OCI-LY7 (cell line): ENCODE measurements at regions not wholly inside any gene's neighbourhood (a gene's known extent, or its start where the extent isn't known, plus 50 kb on each side); places are given as distances from the start of the nearest gene placed in this dataset.

Source experiments
- BruUV-seq: library from RNA; stranded (reverse); fragments of 400-500 nt; replicated peaks from 2 replicates; lab custom pipeline; 2021; lab: Mats Ljungman, UMichigan
- CTCF ChIA-PET: fragments of 300-600 bp; sonication (Branson Sonifier 250); formaldehyde crosslinking; loops from one replicate; lab custom pipeline; 2022; ENCODE audit warnings: antibody characterized with exemption; ENCODE audit not compliant: unreplicated experiment; lab: Charles Lee
- POLR2A ChIA-PET: fragments of 300-600 bp; sonication (Branson Sonifier 250); formaldehyde crosslinking; loops from one replicate; lab custom pipeline; 2022; ENCODE audit warnings: antibody characterized with exemption; lab: Charles Lee
- DNase-seq: peaks from one replicate; pipeline ENCODE4 v3.0.0-alpha.2; 2015; ENCODE audit warnings: low spot score
- H2AFZ ChIP-seq: fragments of 200-600 bp; sonication (generic), shearing (Covaris generic); 2 replicates; pipeline ENCODE4 v1.6.1; 2014; ENCODE audit warnings: mild to moderate bottlenecking, antibody characterized with exemption, low read length, moderate library complexity
- H3K27ac ChIP-seq: fragments of 200-600 bp; sonication (generic); 2 replicates; pipeline ENCODE4 v1.5.1; 2014; ENCODE audit warnings: mixed run types, low read depth, mild to moderate bottlenecking, moderate library complexity, low read length, inconsistent platforms; ENCODE audit not compliant: poor library complexity, severe bottlenecking
- H3K36me3 ChIP-seq: fragments of 200-600 bp; sonication (generic); 2 replicates; pipeline ENCODE4 v1.6.1; 2014; ENCODE audit warnings: mild to moderate bottlenecking, antibody characterized with exemption, low read length, moderate library complexity, mixed read lengths; ENCODE audit not compliant: insufficient read depth
- H3K4me1 ChIP-seq: fragments of 200-600 bp; sonication (generic); 2 replicates; pipeline ENCODE4 v1.5.1; 2014; ENCODE audit warnings: mild to moderate bottlenecking, low read length; ENCODE audit not compliant: insufficient read depth, poor library complexity, severe bottlenecking
- H3K4me2 ChIP-seq: fragments of 200-600 bp; sonication (generic); 2 replicates; pipeline ENCODE4 v1.6.1; 2014; ENCODE audit warnings: mild to moderate bottlenecking, low read length
- H3K4me3 ChIP-seq: fragments of 200-600 bp; sonication (generic); 2 replicates; pipeline ENCODE4 v1.5.1; 2014; ENCODE audit warnings: mild to moderate bottlenecking, low read depth, low read length; ENCODE audit not compliant: poor library complexity, severe bottlenecking
- H3K79me2 ChIP-seq: fragments of 200-600 bp; sonication (generic); 2 replicates; pipeline ENCODE4 v1.6.1; 2016; ENCODE audit warnings: low read depth, mild to moderate bottlenecking, low read length, moderate library complexity, mixed read lengths; ENCODE audit not compliant: insufficient read depth
- H3K9me2 ChIP-seq: fragments of 200-600 bp; sonication (generic); 2 replicates; pipeline ENCODE4 v1.6.1; 2016; ENCODE audit warnings: mild to moderate bottlenecking, low read length, mixed read lengths; ENCODE audit not compliant: insufficient read depth
- H3K9me3 ChIP-seq: fragments of 200-600 bp; sonication (generic); 2 replicates; pipeline ENCODE4 v1.6.1; 2014; ENCODE audit warnings: mild to moderate bottlenecking, mixed run types, low read length, mixed read lengths
- H4K20me1 ChIP-seq: fragments of 200-600 bp; sonication (generic); 2 replicates; pipeline ENCODE4 v1.6.1; 2014; ENCODE audit warnings: mild to moderate bottlenecking, antibody characterized with exemption, low read length, moderate library complexity, mixed read lengths; ENCODE audit not compliant: insufficient read depth
- EZH2phosphoT487 ChIP-seq: fragments of 200-600 bp; sonication (generic); IDR thresholded peaks from 2 replicates; pipeline ENCODE4 v1.6.1; 2018; ENCODE audit warnings: low read depth, borderline replicate concordance, mild to moderate bottlenecking, mixed run types, antibody characterized with exemption, low read length, moderate library complexity, mixed read lengths
- intact Hi-C: fragments of 100-400 bp; cut with micrococcal nuclease; formaldehyde crosslinking; loops from one replicate; pipeline ENCODE4 v1.10.0; 2022; ENCODE audit not compliant: unreplicated experiment
- TF ChIP-seq, protein P1 (sequence below): fragments of 200-600 bp; sonication (generic); conservative IDR thresholded peaks from 2 replicates; pipeline ENCODE4 v1.5.1; 2014; ENCODE audit warnings: mild to moderate bottlenecking, antibody characterized with exemption, low read length, moderate library complexity, mixed read lengths

DNA sequence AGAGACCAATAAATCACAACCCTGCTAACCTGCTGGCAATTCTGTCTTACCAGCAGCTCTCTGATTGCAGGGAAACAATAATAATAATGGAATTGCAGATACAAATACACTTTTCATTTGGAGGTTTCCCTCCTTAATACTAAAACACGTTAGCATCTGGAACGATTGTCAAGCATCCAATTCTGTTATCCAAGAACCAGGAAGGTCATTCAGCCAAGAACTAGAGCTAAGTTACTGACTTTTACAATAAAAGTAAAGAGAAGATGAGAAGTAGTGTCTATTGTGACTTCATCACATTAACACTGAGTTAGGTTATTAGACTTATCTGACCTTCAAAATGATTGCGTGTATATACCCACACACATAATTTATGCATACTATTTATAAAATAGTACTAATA lies 335.6 kb downstream of the BRINP1 start:
- Histone ChIP-seq H3K79me2 (no peaks in the 10 kb centered on the region), H3K27ac (no peak overlapping the region), H3K9me2 (no peaks in the 10 kb centered on the region), H4K20me1 (no peaks in the 10 kb centered on the region), H2AFZ (no peak overlapping the region), H3K4me3 (no peak overlapping the region), H3K4me2 (no peak overlapping the region), H3K9me3 (no peaks in the 10 kb centered on the region), H3K4me1 (no peaks in the 10 kb centered on the region), H3K36me3 (no peaks in the 10 kb centered on the region)
- ChIA-PET CTCF (no interaction called here), POLR2A (no interaction called here)
- BruUV-seq = no TSS peak
- TF ChIP-seq, protein P1, sequence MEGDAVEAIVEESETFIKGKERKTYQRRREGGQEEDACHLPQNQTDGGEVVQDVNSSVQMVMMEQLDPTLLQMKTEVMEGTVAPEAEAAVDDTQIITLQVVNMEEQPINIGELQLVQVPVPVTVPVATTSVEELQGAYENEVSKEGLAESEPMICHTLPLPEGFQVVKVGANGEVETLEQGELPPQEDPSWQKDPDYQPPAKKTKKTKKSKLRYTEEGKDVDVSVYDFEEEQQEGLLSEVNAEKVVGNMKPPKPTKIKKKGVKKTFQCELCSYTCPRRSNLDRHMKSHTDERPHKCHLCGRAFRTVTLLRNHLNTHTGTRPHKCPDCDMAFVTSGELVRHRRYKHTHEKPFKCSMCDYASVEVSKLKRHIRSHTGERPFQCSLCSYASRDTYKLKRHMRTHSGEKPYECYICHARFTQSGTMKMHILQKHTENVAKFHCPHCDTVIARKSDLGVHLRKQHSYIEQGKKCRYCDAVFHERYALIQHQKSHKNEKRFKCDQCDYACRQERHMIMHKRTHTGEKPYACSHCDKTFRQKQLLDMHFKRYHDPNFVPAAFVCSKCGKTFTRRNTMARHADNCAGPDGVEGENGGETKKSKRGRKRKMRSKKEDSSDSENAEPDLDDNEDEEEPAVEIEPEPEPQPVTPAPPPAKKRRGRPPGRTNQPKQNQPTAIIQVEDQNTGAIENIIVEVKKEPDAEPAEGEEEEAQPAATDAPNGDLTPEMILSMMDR = no peak
- no peak for TF ChIP-seq EZH2phosphoT487
- intact Hi-C loops = no loop called here
- DNase-seq = no peak

DNA sequence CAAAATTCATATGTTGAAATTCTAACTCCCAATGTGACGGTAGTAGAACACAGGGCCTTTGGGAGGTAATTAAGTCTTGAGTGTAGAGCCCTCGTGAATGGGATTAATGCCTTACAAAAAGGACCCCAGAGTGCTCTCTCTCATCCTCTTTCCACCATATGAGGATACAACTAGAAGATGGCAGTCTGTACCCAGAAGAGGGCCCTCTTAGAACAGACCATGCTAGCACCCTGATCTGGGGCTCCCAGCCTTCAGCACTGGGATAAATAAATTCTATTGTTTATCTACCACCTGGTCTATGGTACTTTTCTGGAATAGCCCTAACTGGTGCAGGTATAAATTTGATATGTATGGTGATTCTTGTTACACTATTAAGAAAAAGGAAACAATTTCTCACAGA lies 332.3 kb downstream of the BRINP1 start:
- POLR2A ChIA-PET = no interaction called here

DNA sequence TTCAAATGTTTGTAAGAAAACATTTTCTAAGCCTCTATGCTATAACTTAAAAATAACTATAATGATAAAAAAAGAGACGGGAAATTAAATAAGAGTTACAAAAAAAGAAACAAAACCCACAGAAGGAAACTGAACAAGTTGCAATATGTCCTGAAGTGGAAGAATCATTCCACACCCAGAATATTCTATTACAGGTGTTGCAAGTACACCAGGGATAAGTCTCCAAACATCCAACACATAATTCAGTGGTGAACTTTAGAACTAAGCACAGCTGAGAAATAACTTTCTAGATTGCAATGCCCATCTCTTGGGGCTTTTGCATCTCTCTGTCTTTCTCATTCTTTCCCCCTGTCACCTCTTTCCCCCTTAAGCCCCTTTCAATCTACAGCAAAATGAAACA lies 325.2 kb downstream of the BRINP1 start:
- POLR2A ChIA-PET = no interaction called here
- Histone ChIP-seq H3K4me3 (no peak overlapping the region), H3K9me3 (no peaks in the 10 kb centered on the region), H3K27ac (no peak overlapping the region), H3K79me2 (no peaks in the 10 kb centered on the region), H3K4me2 (no peak overlapping the region), H2AFZ (no peak overlapping the region), H3K4me1 (no peaks in the 10 kb centered on the region), H3K9me2 (no peaks in the 10 kb centered on the region), H4K20me1 (no peaks in the 10 kb centered on the region), H3K36me3 (no peaks in the 10 kb centered on the region)
- TF ChIP-seq, protein P1 = no peak
- no peak for TF ChIP-seq EZH2phosphoT487
- intact Hi-C loops = no loop called here
- CTCF ChIA-PET = no interaction called here
- BruUV-seq = no TSS peak
- DNase-seq = no peak

More for the DNA sequence above, 332.3 kb downstream of the BRINP1 start:
- H3K4me2 ChIP-seq = no peak overlapping the region
- intact Hi-C loops = no loop called here
- TF ChIP-seq, protein P1 = no peak
- TF ChIP-seq EZH2phosphoT487 = no peak
- H3K4me1 ChIP-seq = no peaks in the 10 kb centered on the region
- H3K4me3 ChIP-seq = no peak overlapping the region
- no peaks in the 10 kb centered on the region for H3K79me2 ChIP-seq
- no peaks in the 10 kb centered on the region for H3K9me2 ChIP-seq
- BruUV-seq = no TSS peak
- no peak overlapping the region for H3K27ac ChIP-seq
- H2AFZ ChIP-seq = no peak overlapping the region
- no peaks in the 10 kb centered on the region for H4K20me1 ChIP-seq
- no peak for DNase-seq
- CTCF ChIA-PET = no interaction called here
- no peaks in the 10 kb centered on the region for H3K36me3 ChIP-seq
- H3K9me3 ChIP-seq = no peaks in the 10 kb centered on the region
